ENCODE measurements at regions not wholly inside any gene's neighbourhood (a gene's known extent, or its start where the extent isn't known, plus 50 kb on each side); places are given as distances from the start of the nearest gene placed in this dataset.

DNA sequence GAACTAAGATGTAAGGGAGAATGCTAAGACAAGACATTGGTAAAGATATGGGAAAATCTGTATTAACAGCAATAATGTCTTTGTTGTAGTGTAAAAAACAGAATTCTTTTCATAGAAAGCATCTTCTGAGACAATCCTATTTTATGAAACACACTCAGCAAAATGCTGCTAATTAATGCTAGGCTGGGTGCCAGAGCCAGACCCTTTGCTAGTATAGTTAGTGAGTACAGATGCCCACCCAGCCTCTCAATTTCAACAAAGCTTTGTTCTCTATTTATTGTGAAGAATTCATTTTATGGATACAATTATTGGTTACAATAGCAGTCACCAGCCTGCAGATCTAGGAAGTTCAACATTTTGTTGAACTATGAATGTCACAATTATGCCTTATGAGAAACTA is 131.0 kb downstream of the SEM1 start:
- no peak for TF ChIP-seq POLR2A (IDR thresholded peaks at IDR 0.05; ENCODE audit: low read depth, low read length)
- TF ChIP-seq TAF1 (IDR thresholded peaks at IDR 0.05; ENCODE audit: low read depth, low read length) = no peak
- no peak for TF ChIP-seq POLR2AphosphoS5 (IDR thresholded peaks at IDR 0.05; ENCODE audit: low read depth, low read length)
- no peak for TF ChIP-seq SPI1 (IDR thresholded peaks at IDR 0.05; ENCODE audit: low read depth, low read length)

Data from GM12891 (cell line).